DMS53 (cell line): ENCODE measurements at regions not wholly inside any gene's neighbourhood (a gene's known extent, or its start where the extent isn't known, plus 50 kb on each side); places are given as distances from the start of the nearest gene placed in this dataset.

Source experiments
- DNase-seq: peaks from one replicate; lab custom pipeline; 2025; lab: John Stamatoyannopoulos, UW

DNA sequence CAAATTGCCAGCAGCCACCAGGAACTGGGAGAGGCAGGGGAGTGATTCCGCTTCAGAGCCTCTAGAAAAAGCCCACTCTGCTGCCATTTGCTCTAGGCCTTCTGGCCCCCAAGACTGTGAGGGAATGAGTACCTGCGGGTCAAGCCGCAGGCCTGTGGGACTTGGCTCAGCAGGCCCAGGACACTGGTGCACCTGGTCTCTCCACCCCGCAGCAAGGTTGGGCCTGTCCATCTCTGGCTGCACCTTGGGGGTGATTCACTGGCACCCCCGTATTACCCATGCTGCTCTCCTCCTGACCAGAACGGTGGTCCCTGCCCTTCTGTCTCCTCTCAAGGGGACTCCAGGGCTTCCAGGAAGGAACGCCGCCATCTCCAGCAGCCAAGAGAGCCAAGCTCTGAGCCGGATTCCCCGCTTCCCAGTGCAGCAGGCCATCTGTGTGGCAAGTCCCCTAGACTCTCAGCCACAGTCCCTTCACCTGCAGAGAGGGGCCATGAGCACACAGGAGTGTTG, 78.4 kb upstream of the OLFM1 start:
- DNase-seq: no peak

GRCh38 chr9:135009794-135010585, 77.5 kb upstream of the OLFM1 start:
- no peak for DNase-seq

DNA sequence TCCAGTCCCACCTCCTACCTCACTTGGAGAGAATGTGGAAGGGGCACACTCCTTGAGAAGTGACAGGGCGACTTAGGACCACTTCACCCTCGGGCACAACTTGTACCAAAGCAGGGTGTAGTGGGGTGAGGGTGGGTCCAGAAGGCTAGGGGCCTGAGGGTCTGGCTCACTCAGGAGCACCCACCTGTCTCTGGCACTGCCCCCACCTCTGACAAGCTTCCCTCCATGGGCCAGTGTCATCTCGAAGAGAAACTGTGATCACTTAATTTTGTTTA, 76.9 kb upstream of the OLFM1 start:
- DNase-seq: no peak

- no peak for DNase-seq
These were observed 76.5 kb upstream of the OLFM1 start for GRCh38 chr9:135010921-135011320.

GRCh38 chr9:135012166-135012565, 75.3 kb upstream of the OLFM1 start:
- DNase-seq: no peak

- DNase-seq: no peak
These were observed 73.0 kb upstream of the OLFM1 start for GRCh38 chr9:135014311-135015010.

- DNase-seq: no peak
These were observed 72.4 kb upstream of the OLFM1 start for GRCh38 chr9:135015096-135015495.

- DNase-seq: no peak
These were observed 71.9 kb upstream of the OLFM1 start for GRCh38 chr9:135015565-135015964.

- no peak for DNase-seq
These were observed 71.3 kb upstream of the OLFM1 start for GRCh38 chr9:135016037-135016640.

GRCh38 chr9:135016876-135017275, 70.6 kb upstream of the OLFM1 start:
- no peak for DNase-seq

- no peak for DNase-seq
These were observed 69.6 kb upstream of the OLFM1 start for GRCh38 chr9:135017899-135018298.

DNA sequence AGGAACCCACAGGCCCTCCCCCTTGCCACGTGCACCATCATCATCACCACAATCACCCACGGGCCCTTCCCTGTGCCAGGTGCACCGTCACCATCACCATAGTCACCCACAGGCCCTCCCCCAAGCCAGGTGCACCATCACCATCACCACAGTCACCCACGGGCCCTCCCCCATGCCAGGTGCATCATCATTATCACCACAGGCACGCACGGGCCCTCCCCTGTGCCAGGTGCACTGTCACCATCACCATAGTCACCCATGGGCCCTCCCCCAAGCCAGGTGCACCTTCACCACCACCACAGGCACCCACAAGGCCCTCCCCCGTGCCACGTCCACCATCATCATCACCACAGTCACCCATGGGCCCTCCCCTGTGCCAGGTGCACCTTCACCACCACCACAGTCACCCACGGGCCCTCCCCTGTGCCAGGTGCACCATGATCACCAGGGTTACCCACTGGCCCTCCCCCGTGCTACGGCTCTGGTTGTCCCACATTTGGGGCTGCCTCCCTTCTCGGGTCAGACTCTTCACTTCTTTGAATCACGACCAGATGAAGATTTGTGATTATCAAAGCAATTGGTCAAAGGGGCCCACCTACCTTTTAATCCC, 69.1 kb upstream of the OLFM1 start:
- DNase-seq: no peak

DNA sequence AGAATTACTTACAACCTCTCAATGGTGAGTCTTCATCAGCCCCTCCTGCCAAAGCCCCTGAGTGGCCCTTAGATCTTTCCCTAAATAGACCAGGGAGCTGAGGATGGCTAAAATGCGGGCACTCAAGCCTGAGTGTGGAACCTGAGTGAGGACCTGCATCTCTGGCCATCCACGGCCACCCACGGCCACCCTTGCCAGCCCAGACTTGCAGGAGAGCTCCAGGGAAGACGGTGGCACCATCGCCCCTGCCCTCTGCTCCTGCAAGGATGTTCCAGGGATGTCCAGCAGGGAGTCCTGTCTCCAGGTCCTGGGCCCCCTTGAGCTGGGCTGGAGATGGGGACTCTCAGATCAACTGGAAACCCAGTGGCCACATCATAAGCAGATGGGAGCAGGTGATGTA, 68.2 kb upstream of the OLFM1 start:
- no peak for DNase-seq

- DNase-seq: no peak
These were observed 66.7 kb upstream of the OLFM1 start for GRCh38 chr9:135020481-135021392.

DNA sequence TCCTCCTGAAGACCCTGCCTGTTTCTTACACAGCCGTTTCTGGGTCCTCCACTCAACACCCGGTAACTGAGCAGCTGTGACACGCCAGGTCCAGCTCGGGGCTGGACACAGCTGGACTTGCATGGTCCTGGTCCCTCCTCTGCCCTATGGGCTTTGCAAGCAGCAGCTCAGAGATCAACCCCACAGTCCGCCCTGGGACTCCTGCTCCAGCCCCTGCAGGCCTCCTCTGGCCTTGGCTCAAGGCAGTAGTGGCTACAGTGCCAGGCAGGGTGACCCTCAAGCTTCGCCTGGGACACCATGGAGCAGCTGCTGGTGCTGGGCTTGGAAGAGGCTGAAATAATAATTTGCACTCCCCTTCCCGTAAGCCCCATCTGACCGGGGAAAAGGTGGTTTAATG, 66.1 kb upstream of the OLFM1 start:
- DNase-seq: no peak

- DNase-seq: no peak
These were observed 65.1 kb upstream of the OLFM1 start for GRCh38 chr9:135022191-135022870.

GRCh38 chr9:135023088-135023785, 64.2 kb upstream of the OLFM1 start:
- DNase-seq: no peak

DNA sequence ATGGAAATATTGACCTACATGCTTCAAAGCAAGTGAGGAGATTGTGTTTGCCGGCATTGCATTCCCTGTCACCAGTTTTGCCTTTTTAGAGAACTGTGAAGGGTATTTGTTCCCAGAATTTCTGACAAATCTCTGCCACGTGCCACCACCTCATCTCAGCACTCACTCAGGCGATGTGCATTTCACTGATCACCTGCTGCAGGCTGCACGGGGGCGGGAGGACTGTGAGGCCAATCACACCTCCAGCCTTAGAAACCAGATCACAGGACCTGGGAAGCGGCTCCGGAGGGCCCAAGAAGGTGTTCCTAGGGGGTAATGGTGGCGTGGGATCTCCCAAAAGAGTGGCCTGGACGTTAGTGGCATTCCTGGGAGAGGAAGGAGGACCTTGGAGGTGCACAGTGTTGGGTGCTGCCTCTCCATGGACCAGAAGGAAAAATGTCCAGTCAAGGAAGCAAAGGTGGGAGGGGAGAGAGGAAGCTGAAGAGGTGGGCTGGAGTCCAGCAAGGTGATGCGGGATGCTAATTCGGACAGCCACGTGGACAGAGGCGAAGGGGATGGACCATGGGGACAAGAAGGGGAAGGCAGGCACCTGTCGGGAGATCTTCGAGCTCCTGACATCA, 63.6 kb upstream of the OLFM1 start:
- DNase-seq: no peak

DNA sequence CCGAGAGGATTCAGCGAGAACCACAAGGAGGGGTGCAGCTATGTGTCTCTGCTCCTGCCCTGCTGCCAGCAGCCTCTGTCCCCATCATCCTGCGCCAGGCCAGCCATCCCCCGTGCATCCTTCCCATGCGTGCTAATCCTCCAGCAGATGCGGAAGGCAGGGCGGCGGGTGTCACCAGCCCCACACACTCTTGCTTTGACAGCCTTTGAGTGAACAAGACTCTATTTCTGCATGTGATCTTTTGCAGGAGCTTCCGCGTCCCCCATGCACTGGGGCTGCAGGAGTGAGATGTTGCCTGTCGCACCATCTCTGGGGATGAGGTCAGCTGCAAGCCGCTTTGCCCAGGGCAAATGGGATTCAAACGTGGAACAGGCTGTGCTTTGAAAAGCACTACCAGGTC, 58.0 kb upstream of the OLFM1 start:
- no peak for DNase-seq
